GM12878 (cell line): ENCODE measurements at regions not wholly inside any gene's neighbourhood (a gene's known extent, or its start where the extent isn't known, plus 50 kb on each side); places are given as distances from the start of the nearest gene placed in this dataset.

Experiments used
- HDAC6 ChIP-seq: fragments of 200-600 bp; sonication (generic); IDR thresholded peaks from one replicate; pipeline ENCODE4 v1.8.0; 2017; ENCODE audit warnings: antibody characterized with exemption; ENCODE audit not compliant: unreplicated experiment
- NFYA ChIP-seq: IDR thresholded peaks from 2 replicates; pipeline ENCODE4 v1.6.1; 2011; ENCODE audit warnings: low read depth, mild to moderate bottlenecking, low read length, improper control_type of control experiment, borderline replicate concordance
- RCOR1 ChIP-seq: conservative IDR thresholded peaks from 2 replicates; pipeline ENCODE4 v1.6.1; 2012; ENCODE audit warnings: low read depth, low read length, improper control_type of control experiment
- SMAD1 ChIP-seq: fragments of 450-650 bp; IDR thresholded peaks from 2 replicates; pipeline ENCODE4 v1.6.1; 2018; ENCODE audit warnings: mild to moderate bottlenecking, low read depth; ENCODE audit not compliant: partially characterized antibody
- SMAD5 ChIP-seq: IDR thresholded peaks from 2 replicates; pipeline ENCODE4 v1.6.1; 2016; ENCODE audit warnings: antibody characterized with exemption, low read depth
- TF ChIP-seq, protein P1 (sequence below): fragments of 450-650 bp; IDR thresholded peaks from 2 replicates; pipeline ENCODE4 v1.6.1; 2017; ENCODE audit warnings: mild to moderate bottlenecking, moderate library complexity
- TF ChIP-seq, protein P2 (sequence below): fragments of 450-650 bp; IDR thresholded peaks from 2 replicates; pipeline ENCODE4 v1.6.1; 2017; ENCODE audit warnings: mild to moderate bottlenecking
- TF ChIP-seq, protein P3 (sequence below), 3 experiments: IDR thresholded peaks in 2 of 3; conservative IDR thresholded peaks in 1 of 3; 2 replicates each; pipeline ENCODE4 v1.5.1; 2011; ENCODE audit warnings: low read depth in 3 of 3, low read length in 3 of 3, mild to moderate bottlenecking in 3 of 3, control low read depth in 2 of 3, moderate library complexity in 2 of 3, inconsistent platforms in 1 of 3, mixed read lengths in 1 of 3; ENCODE audit not compliant: control insufficient read depth in 2 of 3, insufficient read depth in 1 of 3; ENCODE audit errors: extremely low read depth in 1 of 3

DNA sequence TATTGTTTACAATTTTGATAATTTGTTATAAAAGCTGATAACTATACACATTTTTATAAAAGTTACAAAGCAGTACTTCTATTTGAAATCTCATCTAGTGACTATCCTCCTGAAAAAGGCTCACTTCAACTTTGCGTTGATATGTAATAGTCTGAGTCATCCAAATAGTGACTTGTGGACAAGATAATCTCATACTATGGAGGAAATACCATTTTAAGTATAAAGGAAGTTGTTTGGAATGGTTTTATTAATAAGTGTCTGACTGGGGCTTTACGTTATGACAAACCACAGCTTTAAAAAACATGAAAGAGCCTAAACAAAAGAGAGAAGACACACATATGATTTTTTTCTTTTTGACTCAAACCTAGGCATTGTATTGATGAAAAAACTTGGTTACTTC lies 272.3 kb upstream of the COL3A1 start:
- TF ChIP-seq RCOR1 (no peak), NFYA (no peak), SMAD1 (no peak), HDAC6 (no peak), SMAD5 (no peak)
- TF ChIP-seq, protein P1, sequence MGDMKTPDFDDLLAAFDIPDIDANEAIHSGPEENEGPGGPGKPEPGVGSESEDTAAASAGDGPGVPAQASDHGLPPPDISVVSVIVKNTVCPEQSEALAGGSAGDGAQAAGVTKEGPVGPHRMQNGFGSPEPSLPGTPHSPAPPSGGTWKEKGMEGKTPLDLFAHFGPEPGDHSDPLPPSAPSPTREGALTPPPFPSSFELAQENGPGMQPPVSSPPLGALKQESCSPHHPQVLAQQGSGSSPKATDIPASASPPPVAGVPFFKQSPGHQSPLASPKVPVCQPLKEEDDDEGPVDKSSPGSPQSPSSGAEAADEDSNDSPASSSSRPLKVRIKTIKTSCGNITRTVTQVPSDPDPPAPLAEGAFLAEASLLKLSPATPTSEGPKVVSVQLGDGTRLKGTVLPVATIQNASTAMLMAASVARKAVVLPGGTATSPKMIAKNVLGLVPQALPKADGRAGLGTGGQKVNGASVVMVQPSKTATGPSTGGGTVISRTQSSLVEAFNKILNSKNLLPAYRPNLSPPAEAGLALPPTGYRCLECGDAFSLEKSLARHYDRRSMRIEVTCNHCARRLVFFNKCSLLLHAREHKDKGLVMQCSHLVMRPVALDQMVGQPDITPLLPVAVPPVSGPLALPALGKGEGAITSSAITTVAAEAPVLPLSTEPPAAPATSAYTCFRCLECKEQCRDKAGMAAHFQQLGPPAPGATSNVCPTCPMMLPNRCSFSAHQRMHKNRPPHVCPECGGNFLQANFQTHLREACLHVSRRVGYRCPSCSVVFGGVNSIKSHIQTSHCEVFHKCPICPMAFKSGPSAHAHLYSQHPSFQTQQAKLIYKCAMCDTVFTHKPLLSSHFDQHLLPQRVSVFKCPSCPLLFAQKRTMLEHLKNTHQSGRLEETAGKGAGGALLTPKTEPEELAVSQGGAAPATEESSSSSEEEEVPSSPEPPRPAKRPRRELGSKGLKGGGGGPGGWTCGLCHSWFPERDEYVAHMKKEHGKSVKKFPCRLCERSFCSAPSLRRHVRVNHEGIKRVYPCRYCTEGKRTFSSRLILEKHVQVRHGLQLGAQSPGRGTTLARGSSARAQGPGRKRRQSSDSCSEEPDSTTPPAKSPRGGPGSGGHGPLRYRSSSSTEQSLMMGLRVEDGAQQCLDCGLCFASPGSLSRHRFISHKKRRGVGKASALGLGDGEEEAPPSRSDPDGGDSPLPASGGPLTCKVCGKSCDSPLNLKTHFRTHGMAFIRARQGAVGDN: no peak
- TF ChIP-seq, protein P2, sequence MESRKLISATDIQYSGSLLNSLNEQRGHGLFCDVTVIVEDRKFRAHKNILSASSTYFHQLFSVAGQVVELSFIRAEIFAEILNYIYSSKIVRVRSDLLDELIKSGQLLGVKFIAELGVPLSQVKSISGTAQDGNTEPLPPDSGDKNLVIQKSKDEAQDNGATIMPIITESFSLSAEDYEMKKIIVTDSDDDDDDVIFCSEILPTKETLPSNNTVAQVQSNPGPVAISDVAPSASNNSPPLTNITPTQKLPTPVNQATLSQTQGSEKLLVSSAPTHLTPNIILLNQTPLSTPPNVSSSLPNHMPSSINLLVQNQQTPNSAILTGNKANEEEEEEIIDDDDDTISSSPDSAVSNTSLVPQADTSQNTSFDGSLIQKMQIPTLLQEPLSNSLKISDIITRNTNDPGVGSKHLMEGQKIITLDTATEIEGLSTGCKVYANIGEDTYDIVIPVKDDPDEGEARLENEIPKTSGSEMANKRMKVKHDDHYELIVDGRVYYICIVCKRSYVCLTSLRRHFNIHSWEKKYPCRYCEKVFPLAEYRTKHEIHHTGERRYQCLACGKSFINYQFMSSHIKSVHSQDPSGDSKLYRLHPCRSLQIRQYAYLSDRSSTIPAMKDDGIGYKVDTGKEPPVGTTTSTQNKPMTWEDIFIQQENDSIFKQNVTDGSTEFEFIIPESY: no peak
- TF ChIP-seq, protein P3, sequence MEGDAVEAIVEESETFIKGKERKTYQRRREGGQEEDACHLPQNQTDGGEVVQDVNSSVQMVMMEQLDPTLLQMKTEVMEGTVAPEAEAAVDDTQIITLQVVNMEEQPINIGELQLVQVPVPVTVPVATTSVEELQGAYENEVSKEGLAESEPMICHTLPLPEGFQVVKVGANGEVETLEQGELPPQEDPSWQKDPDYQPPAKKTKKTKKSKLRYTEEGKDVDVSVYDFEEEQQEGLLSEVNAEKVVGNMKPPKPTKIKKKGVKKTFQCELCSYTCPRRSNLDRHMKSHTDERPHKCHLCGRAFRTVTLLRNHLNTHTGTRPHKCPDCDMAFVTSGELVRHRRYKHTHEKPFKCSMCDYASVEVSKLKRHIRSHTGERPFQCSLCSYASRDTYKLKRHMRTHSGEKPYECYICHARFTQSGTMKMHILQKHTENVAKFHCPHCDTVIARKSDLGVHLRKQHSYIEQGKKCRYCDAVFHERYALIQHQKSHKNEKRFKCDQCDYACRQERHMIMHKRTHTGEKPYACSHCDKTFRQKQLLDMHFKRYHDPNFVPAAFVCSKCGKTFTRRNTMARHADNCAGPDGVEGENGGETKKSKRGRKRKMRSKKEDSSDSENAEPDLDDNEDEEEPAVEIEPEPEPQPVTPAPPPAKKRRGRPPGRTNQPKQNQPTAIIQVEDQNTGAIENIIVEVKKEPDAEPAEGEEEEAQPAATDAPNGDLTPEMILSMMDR (IDR thresholded peaks at IDR 0.05 in 2 of 3, conservative IDR thresholded peaks at IDR 0.05 in 1 of 3; ENCODE audit: control insufficient read depth in 2 of 3, extremely low read depth in 1 of 3, insufficient read depth in 1 of 3, low read depth in 3 of 3, low read length in 3 of 3): no peak
